Liver (tissue), 7 donors: ENCODE measurements at regions not wholly inside any gene's neighbourhood (a gene's known extent, or its start where the extent isn't known, plus 50 kb on each side); places are given as distances from the start of the nearest gene placed in this dataset.

Experiments used
- DNase-seq: peaks from one replicate; pipeline ENCODE4 v3.0.0-alpha.2; 2017; ENCODE audit warnings: low spot score
- H3K27ac ChIP-seq, 2 donors: one replicate each; pipeline ENCODE4 v1.7.0; 2013; ENCODE audit warnings: inconsistent platforms in 2 of 2, low read length in 2 of 2, control low read depth in 1 of 2, low read depth in 1 of 2, mild to moderate bottlenecking in 1 of 2
- H3K27me3 ChIP-seq, 4 donors: one replicate each; pipeline versions ENCODE4 v1.6.1 to v1.7.0; 2013; ENCODE audit warnings: low read length in 3 of 4, inconsistent platforms in 1 of 4, mild to moderate bottlenecking in 1 of 4, moderate library complexity in 1 of 4; ENCODE audit not compliant: control insufficient read depth in 4 of 4, insufficient read depth in 4 of 4
- H3K36me3 ChIP-seq, 4 donors: one replicate each; pipeline versions ENCODE4 v1.6.1 to v1.7.0; 2013; ENCODE audit warnings: low read length in 3 of 4, mild to moderate bottlenecking in 3 of 4, low read depth in 1 of 4, moderate library complexity in 1 of 4; ENCODE audit not compliant: control insufficient read depth in 4 of 4, insufficient read depth in 3 of 4
- H3K4me1 ChIP-seq, 4 donors: one replicate each; pipeline versions ENCODE4 v1.6.1 to v1.7.0; 2013; ENCODE audit warnings: low read length in 3 of 4, mild to moderate bottlenecking in 3 of 4, moderate library complexity in 1 of 4; ENCODE audit not compliant: control insufficient read depth in 4 of 4, insufficient read depth in 4 of 4
- H3K4me3 ChIP-seq, 3 donors: one replicate each; pipeline versions ENCODE4 v1.6.1 to v1.7.0; 2013; ENCODE audit warnings: low read length in 3 of 3, control low read depth in 1 of 3, low read depth in 1 of 3, mild to moderate bottlenecking in 1 of 3
- H3K9ac ChIP-seq, 2 donors: one replicate each; pipeline ENCODE4 v1.7.0; 2013; ENCODE audit warnings: low read length in 2 of 2, mild to moderate bottlenecking in 2 of 2, moderate library complexity in 2 of 2, control low read depth in 1 of 2, low read depth in 1 of 2
- H3K9me3 ChIP-seq, 4 donors: one replicate each; pipeline versions ENCODE4 v1.6.1 to v1.7.0; 2013; ENCODE audit warnings: low read length in 3 of 4; ENCODE audit not compliant: control insufficient read depth in 4 of 4
- ATF3 ChIP-seq: IDR thresholded peaks from 2 replicates; pipeline ENCODE4 v1.6.1; 2016; ENCODE audit warnings: antibody characterized with exemption
- CTCF ChIP-seq: fragments of 150-350 bp; IDR thresholded peaks from 2 replicates; pipeline ENCODE4 v1.5.1; 2017; ENCODE audit warnings: improper control_type of control experiment, low read depth, low read length; ENCODE audit not compliant: missing input control
- EGR1 ChIP-seq, 2 donors: IDR thresholded peaks; 2 replicates each; pipeline ENCODE4 v1.6.1; 2016 to 2018; ENCODE audit warnings: antibody characterized with exemption in 2 of 2, low read depth in 2 of 2
- FOXA2 ChIP-seq: IDR thresholded peaks from 2 replicates; pipeline ENCODE4 v1.6.1; 2016; ENCODE audit warnings: antibody characterized with exemption
- HNF4G ChIP-seq: IDR thresholded peaks from 2 replicates; pipeline ENCODE4 v1.6.1; 2016; ENCODE audit warnings: antibody characterized with exemption
- JUND ChIP-seq, 2 donors: IDR thresholded peaks; 2 replicates each; pipeline ENCODE4 v1.6.1; 2016; ENCODE audit warnings: antibody characterized with exemption in 2 of 2
- MAX ChIP-seq: IDR thresholded peaks from 2 replicates; pipeline ENCODE4 v1.6.1; 2016; ENCODE audit warnings: antibody characterized with exemption
- NR2F2 ChIP-seq: IDR thresholded peaks from 2 replicates; pipeline ENCODE4 v1.6.1; 2016; ENCODE audit warnings: antibody characterized with exemption
- RAD21 ChIP-seq, 2 donors: IDR thresholded peaks; 2 replicates each; pipeline ENCODE4 v1.6.1; 2016; ENCODE audit warnings: antibody characterized with exemption in 2 of 2, mild to moderate bottlenecking in 2 of 2
- REST ChIP-seq: IDR thresholded peaks from 2 replicates; pipeline ENCODE4 v1.6.1; 2016; ENCODE audit warnings: antibody characterized with exemption, mild to moderate bottlenecking
- SP1 ChIP-seq: IDR thresholded peaks from 2 replicates; pipeline ENCODE4 v1.6.1; 2018; ENCODE audit warnings: antibody characterized with exemption, mild to moderate bottlenecking
- YY1 ChIP-seq: IDR thresholded peaks from 2 replicates; pipeline ENCODE4 v1.6.1; 2016; ENCODE audit warnings: antibody characterized with exemption, mild to moderate bottlenecking
- ZBTB33 ChIP-seq: IDR thresholded peaks from 2 replicates; pipeline ENCODE4 v1.6.1; 2016; ENCODE audit warnings: antibody characterized with exemption
- donor health status: healthy.
- donor health status: healthy.
- donor health status: healthy.
- donor health status: healthy.

- TF ChIP-seq CTCF (no peak), JUND (IDR thresholded peaks at IDR 0.05) (no peak), NR2F2 (no peak), HNF4G (no peak)
These were observed 550.1 kb upstream of the CDH18 start (continued) for GRCh38 chr5:20537911-20538703.

GRCh38 chr5:20536813-20537212 lies 548.8 kb upstream of the CDH18 start:
- Histone ChIP-seq H3K36me3 (no peaks in the 10 kb centered on the region), H3K27me3 (no peaks in the 10 kb centered on the region), H3K4me3 (no peak overlapping the region), H3K4me1 (no peaks in the 10 kb centered on the region), H3K9me3 (no peaks in the 10 kb centered on the region), H3K27ac (no peak overlapping the region), H3K9ac (no peak overlapping the region)
- TF ChIP-seq FOXA2 (no peak), REST (no peak), RAD21 (IDR thresholded peaks at IDR 0.05) (no peak), ZBTB33 (no peak), MAX (no peak), ATF3 (no peak), YY1 (no peak), SP1 (no peak), CTCF (no peak), EGR1 (IDR thresholded peaks at IDR 0.05; ENCODE audit: low read depth in 2 of 2) (no peak), NR2F2 (no peak)
- DNase-seq = no peak
